GM13976 (cell line): ENCODE measurements at regions not wholly inside any gene's neighbourhood (a gene's known extent, or its start where the extent isn't known, plus 50 kb on each side); places are given as distances from the start of the nearest gene placed in this dataset.

ENCODE experiments used
- DNase-seq: peaks from one replicate; pipeline ENCODE4 v3.0.0; 2012; ENCODE audit warnings: low spot score
- in situ Hi-C: fragments of 300-500 bp; cut with MboI; formaldehyde crosslinking; loops from one replicate; pipeline ENCODE4 v1.12.0; 2022; ENCODE audit warnings: low sequenced_read_pairs, mixed read lengths, inconsistent platforms; ENCODE audit not compliant: unreplicated experiment
- TF ChIP-seq, protein P1 (sequence below): IDR thresholded peaks from 2 replicates; pipeline ENCODE4 v1.5.1; 2012; ENCODE audit warnings: borderline replicate concordance, mild to moderate bottlenecking; ENCODE audit not compliant: insufficient read depth; ENCODE audit errors: extremely low read depth, missing control alignments, control extremely low read depth

- peak; percentile 42 for DNase-seq
- TF ChIP-seq, protein P1, sequence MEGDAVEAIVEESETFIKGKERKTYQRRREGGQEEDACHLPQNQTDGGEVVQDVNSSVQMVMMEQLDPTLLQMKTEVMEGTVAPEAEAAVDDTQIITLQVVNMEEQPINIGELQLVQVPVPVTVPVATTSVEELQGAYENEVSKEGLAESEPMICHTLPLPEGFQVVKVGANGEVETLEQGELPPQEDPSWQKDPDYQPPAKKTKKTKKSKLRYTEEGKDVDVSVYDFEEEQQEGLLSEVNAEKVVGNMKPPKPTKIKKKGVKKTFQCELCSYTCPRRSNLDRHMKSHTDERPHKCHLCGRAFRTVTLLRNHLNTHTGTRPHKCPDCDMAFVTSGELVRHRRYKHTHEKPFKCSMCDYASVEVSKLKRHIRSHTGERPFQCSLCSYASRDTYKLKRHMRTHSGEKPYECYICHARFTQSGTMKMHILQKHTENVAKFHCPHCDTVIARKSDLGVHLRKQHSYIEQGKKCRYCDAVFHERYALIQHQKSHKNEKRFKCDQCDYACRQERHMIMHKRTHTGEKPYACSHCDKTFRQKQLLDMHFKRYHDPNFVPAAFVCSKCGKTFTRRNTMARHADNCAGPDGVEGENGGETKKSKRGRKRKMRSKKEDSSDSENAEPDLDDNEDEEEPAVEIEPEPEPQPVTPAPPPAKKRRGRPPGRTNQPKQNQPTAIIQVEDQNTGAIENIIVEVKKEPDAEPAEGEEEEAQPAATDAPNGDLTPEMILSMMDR, result peak; percentile 70
- in situ Hi-C loops, result loop anchor here (10.0 to 25.0 kb wide), 2 partner anchors 202 to 664 kb away; no protein-coding TSS in a partner anchor
These were observed 101.9 kb downstream of the NOL4 start for GRCh38 chr18:34122724-34123334.

- DNase-seq, result no peak
- TF ChIP-seq, protein P1, result no peak
- in situ Hi-C loops, result loop anchor here (10.0 to 25.0 kb wide), 2 partner anchors 204 to 666 kb away; no protein-coding TSS in a partner anchor
These were observed 103.5 kb downstream of the NOL4 start for GRCh38 chr18:34121200-34121721.

- DNase-seq, result no peak
- TF ChIP-seq, protein P1, result no peak
- in situ Hi-C loops, result loop anchor here (10.0 to 25.0 kb wide), 2 partner anchors 205 to 667 kb away; no protein-coding TSS in a partner anchor
These were observed 104.4 kb downstream of the NOL4 start for GRCh38 chr18:34120294-34120693.

DNA sequence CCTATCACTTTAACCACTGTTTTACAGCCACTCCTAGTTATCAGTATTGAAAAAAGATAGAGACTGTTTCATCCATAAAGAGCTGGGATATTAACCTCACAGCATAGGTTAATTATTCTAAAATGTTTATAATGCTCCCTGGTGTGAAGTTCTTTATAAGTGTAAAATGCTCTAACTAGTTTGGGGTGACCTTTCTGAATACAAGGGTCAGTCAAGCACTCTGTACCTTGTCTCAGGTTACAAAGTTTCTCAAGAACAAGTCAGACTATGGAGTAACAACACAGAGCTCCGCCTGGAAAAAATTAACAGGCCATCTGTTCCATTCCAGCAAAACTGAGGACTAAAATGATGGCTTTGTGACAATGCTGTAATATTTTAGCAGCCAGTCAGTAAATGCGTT is 107.4 kb downstream of the NOL4 start:
- in situ Hi-C loops, result loop anchor here (25.0 kb wide), 1 partner anchor 670 kb away; no protein-coding TSS in a partner anchor
- TF ChIP-seq, protein P1, result no peak
- DNase-seq, result no peak

- TF ChIP-seq, protein P1, result no peak
- in situ Hi-C loops, result loop anchor here (25.0 kb wide), 1 partner anchor 672 kb away; no protein-coding TSS in a partner anchor
- no peak for DNase-seq
These were observed 109.2 kb downstream of the NOL4 start for GRCh38 chr18:34115409-34116081.

DNA sequence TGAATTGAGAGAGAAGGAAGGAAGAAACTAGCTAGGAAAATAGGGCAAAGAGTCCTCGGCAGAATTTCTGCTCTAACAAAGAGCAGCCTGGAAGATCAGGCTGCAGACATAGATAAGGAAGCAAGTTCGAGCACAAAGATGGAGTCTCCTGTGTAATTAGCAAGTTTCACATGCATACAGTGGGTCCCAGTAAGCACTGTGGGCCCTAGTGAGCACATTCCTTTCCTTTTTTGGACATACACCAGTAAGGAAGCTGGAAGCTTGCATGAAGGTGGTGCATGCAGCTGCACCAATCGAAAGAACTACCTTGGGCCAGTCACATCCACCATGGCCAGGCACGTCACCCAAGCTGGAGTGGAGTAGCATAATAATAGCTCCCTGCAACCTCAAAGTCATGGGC is 109.7 kb downstream of the NOL4 start:
- no peak for DNase-seq
- in situ Hi-C loops, result loop anchor here (25.0 kb wide), 1 partner anchor 672 kb away; no protein-coding TSS in a partner anchor

More for the DNA sequence above, 109.7 kb downstream of the NOL4 start:
- TF ChIP-seq, protein P1, result no peak
